Panc1 (cell line): ENCODE measurements at regions not wholly inside any gene's neighbourhood (a gene's known extent, or its start where the extent isn't known, plus 50 kb on each side); places are given as distances from the start of the nearest gene placed in this dataset.

Experiments used
- ATAC-seq: fragments of 200-7000 bp; cut with Tn5 transposase; 2 replicates; pipeline ENCODE4 v1.9.1; 2020; ENCODE audit warnings: mild to moderate bottlenecking, moderate library complexity
- BruUV-seq: library from RNA; stranded (reverse); fragments of 400-500 nt; replicated peaks from 2 replicates; lab custom pipeline; 2021; lab: Mats Ljungman, UMichigan
- CTCF ChIA-PET: fragments of 300-600 bp; sonication (Branson Sonifier 250); formaldehyde crosslinking; loops from one replicate; lab custom pipeline; 2022; ENCODE audit warnings: antibody characterized with exemption; lab: Charles Lee
- POLR2A ChIA-PET: fragments of 300-600 bp; sonication (Branson Sonifier 250); formaldehyde crosslinking; loops from one replicate; lab custom pipeline; 2022; ENCODE audit warnings: antibody characterized with exemption; lab: Charles Lee
- DNase-seq: peaks from one replicate; pipeline ENCODE4 v3.0.0-alpha.2; 2010; ENCODE audit warnings: low read depth, low spot score
- H3K27ac ChIP-seq: 2 replicates; pipeline ENCODE4 v1.5.1; 2011; ENCODE audit warnings: mild to moderate bottlenecking, low read length, inconsistent platforms
- H3K27me3 ChIP-seq: fragments of 200-500 bp; sonication (Bioruptor generic); 2 replicates; pipeline ENCODE4 v1.6.0; 2014; ENCODE audit warnings: low read length, inconsistent platforms; ENCODE audit not compliant: control insufficient read depth, insufficient read depth
- H3K36me3 ChIP-seq: fragments of 200-500 bp; sonication (Bioruptor generic); 2 replicates; pipeline ENCODE4 v1.5.1; 2014; ENCODE audit warnings: inconsistent platforms, mild to moderate bottlenecking, low read length, moderate library complexity; ENCODE audit not compliant: control insufficient read depth, insufficient read depth
- H3K4me1 ChIP-seq: 2 replicates; pipeline ENCODE4 v1.5.1; 2011; ENCODE audit warnings: inconsistent platforms, mild to moderate bottlenecking, low read length, moderate library complexity; ENCODE audit not compliant: control insufficient read depth, insufficient read depth
- H3K4me3 ChIP-seq, 2 experiments: 2 replicates each; pipeline ENCODE4 v1.5.1; 2011 to 2012; ENCODE audit warnings: low read depth in 2 of 2, low read length in 2 of 2, mild to moderate bottlenecking in 2 of 2, inconsistent platforms in 1 of 2, moderate library complexity in 1 of 2
- H3K9me3 ChIP-seq: fragments of 200-500 bp; sonication (Bioruptor generic); 2 replicates; pipeline ENCODE4 v1.5.1; 2014; ENCODE audit warnings: low read depth, mild to moderate bottlenecking, inconsistent platforms, low read length, moderate library complexity; ENCODE audit not compliant: control insufficient read depth, insufficient read depth
- CTCF ChIP-seq: fragments of 450-650 bp; IDR thresholded peaks from 2 replicates; pipeline ENCODE4 v1.5.1; 2017; ENCODE audit warnings: mild to moderate bottlenecking
- POLR2AphosphoS5 ChIP-seq: IDR thresholded peaks from 2 replicates; pipeline ENCODE4 v1.6.1; 2012; ENCODE audit warnings: mild to moderate bottlenecking, low read depth, low read length, moderate library complexity
- REST ChIP-seq, 2 experiments: IDR thresholded peaks; 2 replicates each; pipeline ENCODE4 v1.6.1; 2011 to 2012; ENCODE audit warnings: low read depth in 2 of 2, control low read depth in 1 of 2, low read length in 1 of 2, mild to moderate bottlenecking in 1 of 2, moderate library complexity in 1 of 2; ENCODE audit not compliant: insufficient read depth in 1 of 2
- SIN3A ChIP-seq: IDR thresholded peaks from 2 replicates; pipeline ENCODE4 v1.6.1; 2012; ENCODE audit warnings: low read depth, mild to moderate bottlenecking, low read length, moderate library complexity, borderline replicate concordance; ENCODE audit not compliant: insufficient read depth
- TCF7L2 ChIP-seq: IDR thresholded peaks from 2 replicates; pipeline ENCODE4 v1.6.1; 2011; ENCODE audit warnings: mild to moderate bottlenecking, low read depth, low read length, inconsistent platforms
- in situ Hi-C: cut with HindIII; loops from 2 replicates; pipeline ENCODE4 v1.10.0; 2016; ENCODE audit warnings: low sequenced_read_pairs, low pct_unique_long_range_greater_than_20kb
- intact Hi-C: fragments of 100-400 bp; cut with micrococcal nuclease; formaldehyde crosslinking; loops from one replicate; pipeline ENCODE4 v1.10.0; 2022; ENCODE audit not compliant: unreplicated experiment

- no TSS peak for BruUV-seq
- ChIA-PET POLR2A (no interaction called here), CTCF (no interaction called here)
- no peak overlapping the region for H3K27ac ChIP-seq
- no peak overlapping the region for H3K4me3 ChIP-seq
- no peaks in the 10 kb centered on the region for H3K36me3 ChIP-seq
- H3K9me3 ChIP-seq: no peaks in the 10 kb centered on the region
- DNase-seq (no peak), ATAC-seq (no peak)
- intact Hi-C loops: no loop called here
- TF ChIP-seq POLR2AphosphoS5: no peak
- no peak for TF ChIP-seq TCF7L2
- TF ChIP-seq SIN3A: no peak
- no peak for TF ChIP-seq REST (IDR thresholded peaks at IDR 0.05; ENCODE audit: insufficient read depth in 1 of 2, low read depth in 2 of 2, low read length in 1 of 2)
- no peak for TF ChIP-seq CTCF
- in situ Hi-C loops: no loop called here
- H3K4me1 ChIP-seq: no peaks in the 10 kb centered on the region
- no peaks in the 10 kb centered on the region; the same call in 1 of the 2 replicates for H3K27me3 ChIP-seq
Measured at GRCh38 chr1:221912230-221912629, 170.3 kb upstream of the DUSP10 start.

GRCh38 chr1:221911714-221912113 lies 169.8 kb upstream of the DUSP10 start:
- Histone ChIP-seq H3K4me1 (no peaks in the 10 kb centered on the region), H3K27me3 (no peaks in the 10 kb centered on the region; the same call in 1 of the 2 replicates), H3K36me3 (no peaks in the 10 kb centered on the region), H3K9me3 (no peaks in the 10 kb centered on the region), H3K27ac (no peak overlapping the region), H3K4me3 (no peak overlapping the region)
- POLR2A ChIA-PET: no interaction called here
- BruUV-seq: no TSS peak
- intact Hi-C loops: no loop called here
- DNase-seq (no peak), ATAC-seq (no peak)
- TF ChIP-seq REST (IDR thresholded peaks at IDR 0.05; ENCODE audit: insufficient read depth in 1 of 2, low read depth in 2 of 2, low read length in 1 of 2): no peak
- CTCF ChIA-PET: no interaction called here
- in situ Hi-C loops: no loop called here
